CD4-positive, alpha-beta T cell treated with Interleukin-17A for 4 hours (primary cell): ENCODE measurements at regions not wholly inside any gene's neighbourhood (a gene's known extent, or its start where the extent isn't known, plus 50 kb on each side); places are given as distances from the start of the nearest gene placed in this dataset.
"Not testable (repeated sequence)": the region's sequence is repeated elsewhere in the genome, so short reads cannot be mapped to it uniquely, and the experiment has no call there.

Experiments
- DNase-seq: peaks from one replicate; pipeline ENCODE4 v3.0.0-alpha.2; 2020; ENCODE audit warnings: mixed read lengths

GRCh38 chr15:69774711-69775110 is 322.1 kb downstream of the RPLP1 start:
- not testable (repeated sequence) for DNase-seq

- no peak for DNase-seq
These were observed 320.4 kb downstream of the TLE3 start for GRCh38 chr15:69777356-69777755.

DNA sequence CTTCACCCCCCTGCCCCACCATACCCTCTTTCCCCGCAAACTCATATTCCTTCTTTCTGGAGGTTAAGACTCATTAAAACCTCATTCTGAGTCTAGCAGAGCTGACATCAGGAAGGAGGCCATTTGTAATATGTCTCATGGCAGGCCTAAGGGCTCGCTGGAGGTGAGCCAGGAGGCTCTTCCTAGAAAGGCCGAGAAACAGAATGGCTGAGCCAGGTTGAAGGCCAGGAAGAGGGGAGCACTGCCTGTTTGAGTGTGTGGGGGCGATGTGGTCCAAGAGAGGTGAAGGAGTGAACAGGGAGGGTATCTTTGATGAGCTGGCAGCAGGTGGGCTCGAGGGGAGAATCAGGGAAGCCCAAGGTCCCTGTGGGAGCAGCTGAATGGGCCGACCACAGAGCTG is 317.3 kb downstream of the TLE3 start:
- no peak for DNase-seq

DNA sequence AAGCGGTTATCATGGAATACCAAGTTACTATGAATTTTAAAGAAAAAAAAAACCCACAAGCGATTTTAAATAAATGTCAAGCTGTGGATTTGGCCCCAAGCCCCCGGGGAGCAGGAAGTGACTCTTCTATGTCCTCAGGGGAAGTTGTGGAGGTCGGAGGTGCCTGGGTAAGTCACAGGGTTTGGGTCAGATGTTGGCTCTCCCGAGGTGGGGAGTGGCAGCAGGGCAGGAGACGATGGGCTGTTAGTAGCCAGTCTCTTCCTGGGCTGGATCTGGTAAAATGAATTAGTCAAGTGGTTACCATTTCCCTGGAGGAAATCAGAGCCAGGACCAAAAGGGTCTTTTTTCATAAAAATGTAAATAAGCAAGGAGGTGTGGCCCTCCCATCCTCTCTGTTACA is 316.7 kb downstream of the TLE3 start:
- no peak for DNase-seq

DNA sequence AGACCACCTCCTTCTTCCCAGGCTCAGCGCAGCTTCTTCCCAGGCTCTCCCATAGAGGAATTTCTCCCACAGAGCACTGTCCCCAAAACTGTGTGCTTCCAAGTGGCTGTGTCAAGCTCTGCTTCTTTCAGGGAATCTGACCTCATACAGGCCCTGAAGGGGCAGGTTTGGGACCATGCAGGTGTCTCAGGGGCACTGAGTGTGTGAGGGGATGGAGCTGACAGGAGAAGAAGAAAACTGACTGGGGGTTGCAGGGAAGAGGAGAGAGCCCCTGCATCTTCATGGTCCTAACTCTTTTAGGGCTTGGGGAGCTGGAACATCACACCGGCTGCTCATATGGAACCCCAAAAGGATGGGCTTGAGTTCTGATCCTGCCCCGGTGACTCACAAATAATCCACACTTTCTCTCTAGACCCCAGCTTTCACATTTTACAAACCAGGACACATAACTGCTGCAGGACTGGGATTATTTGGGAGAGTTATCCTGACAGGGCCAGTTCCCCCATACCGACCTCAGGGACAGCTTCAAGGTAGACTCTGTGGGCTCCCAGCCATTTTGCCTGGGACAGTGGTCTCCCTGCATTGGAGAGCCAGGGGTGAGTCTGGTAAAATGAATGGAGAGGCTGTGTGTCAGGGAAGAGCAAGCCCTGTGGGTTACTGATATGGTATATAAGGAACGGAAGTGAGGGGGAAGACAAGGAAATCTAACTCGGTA is 316.1 kb downstream of the TLE3 start:
- no peak for DNase-seq

DNA sequence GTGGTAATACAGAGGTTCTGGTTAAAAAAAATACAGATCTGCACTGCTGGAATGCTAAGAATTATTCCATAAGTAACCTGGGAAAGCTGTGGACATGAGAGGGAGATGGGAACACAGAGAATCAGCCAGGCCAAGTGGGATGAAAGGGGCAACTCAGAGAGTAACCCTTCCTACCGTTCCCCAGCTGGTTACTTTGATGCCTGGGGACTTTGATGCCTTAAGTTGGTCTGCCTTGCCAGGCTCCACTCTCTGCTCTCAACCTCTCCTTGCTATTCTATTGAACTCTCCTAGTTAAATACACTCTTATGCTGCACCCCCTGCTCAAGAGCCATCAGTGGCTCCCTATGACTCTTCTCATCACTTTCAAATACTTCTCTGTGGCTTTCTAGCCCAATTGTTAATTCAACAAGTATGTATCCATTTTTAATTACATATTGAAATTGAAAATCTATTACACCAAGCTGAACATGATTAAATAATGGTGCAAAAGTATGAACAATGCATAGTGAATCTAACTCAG is 315.5 kb downstream of the TLE3 start:
- DNase-seq: no peak

- peak; percentile 65 for DNase-seq
These were observed 314.9 kb downstream of the TLE3 start for GRCh38 chr15:69782809-69783208.

- no peak for DNase-seq
These were observed 314.5 kb downstream of the TLE3 start for GRCh38 chr15:69783211-69783610.

DNA sequence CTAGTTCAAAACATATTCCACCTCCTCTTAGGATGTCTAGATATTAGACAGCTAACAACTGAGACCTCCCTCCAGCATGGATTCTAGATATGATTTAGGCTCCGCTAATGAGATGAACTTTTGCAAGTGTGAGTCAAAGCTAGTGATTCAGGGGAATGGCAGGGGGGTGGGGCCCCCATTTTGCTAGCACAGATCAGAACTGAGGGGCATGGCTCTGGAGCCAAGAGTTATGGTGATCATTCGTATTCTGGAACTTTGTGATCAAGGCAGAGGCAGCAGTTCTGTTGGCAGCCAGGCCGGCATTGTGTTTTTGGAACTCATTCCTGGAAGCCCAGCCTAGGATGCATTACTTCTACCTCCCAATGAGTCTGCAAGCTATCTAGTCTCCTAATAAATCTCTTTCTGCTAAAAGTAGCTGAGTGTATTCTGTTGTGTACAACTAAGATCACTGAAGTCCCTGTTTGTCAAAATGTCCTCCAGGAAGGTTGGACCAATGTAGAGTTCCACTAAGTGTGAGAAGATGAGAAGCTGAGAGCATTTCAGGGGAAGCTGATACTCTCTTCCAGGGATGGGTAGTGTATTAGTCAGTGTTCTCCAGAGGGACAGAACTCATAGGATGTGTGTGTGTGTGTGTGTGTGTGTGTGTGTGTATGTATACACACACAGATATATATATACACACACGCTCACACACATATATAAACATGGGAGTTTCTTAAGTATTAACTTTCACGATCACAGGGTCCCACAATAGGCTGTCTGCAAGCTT is 312.7 kb downstream of the TLE3 start:
- DNase-seq: no peak

GRCh38 chr15:69786136-69786701 is 311.5 kb downstream of the TLE3 start:
- DNase-seq: no peak

DNA sequence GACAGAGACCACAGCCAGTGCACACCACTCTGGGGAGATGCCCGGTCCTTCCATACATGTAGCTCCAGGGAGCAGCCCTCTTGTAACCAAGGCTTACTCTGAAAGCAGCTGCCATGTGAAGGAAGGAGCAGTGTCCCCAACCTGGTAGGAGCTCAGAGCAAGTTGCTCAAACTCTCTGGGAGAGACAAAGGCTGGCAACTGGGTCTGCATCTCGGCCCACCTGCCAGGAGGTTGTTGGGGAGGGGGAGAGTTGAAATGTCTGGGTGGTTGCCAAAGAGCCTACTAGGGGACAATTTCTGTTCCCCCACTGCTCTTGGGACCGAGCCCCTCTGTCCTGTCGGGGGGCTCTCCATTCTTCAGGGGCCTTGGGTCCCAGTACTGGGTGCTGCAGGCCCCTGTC is 309.9 kb downstream of the TLE3 start:
- no peak for DNase-seq

DNA sequence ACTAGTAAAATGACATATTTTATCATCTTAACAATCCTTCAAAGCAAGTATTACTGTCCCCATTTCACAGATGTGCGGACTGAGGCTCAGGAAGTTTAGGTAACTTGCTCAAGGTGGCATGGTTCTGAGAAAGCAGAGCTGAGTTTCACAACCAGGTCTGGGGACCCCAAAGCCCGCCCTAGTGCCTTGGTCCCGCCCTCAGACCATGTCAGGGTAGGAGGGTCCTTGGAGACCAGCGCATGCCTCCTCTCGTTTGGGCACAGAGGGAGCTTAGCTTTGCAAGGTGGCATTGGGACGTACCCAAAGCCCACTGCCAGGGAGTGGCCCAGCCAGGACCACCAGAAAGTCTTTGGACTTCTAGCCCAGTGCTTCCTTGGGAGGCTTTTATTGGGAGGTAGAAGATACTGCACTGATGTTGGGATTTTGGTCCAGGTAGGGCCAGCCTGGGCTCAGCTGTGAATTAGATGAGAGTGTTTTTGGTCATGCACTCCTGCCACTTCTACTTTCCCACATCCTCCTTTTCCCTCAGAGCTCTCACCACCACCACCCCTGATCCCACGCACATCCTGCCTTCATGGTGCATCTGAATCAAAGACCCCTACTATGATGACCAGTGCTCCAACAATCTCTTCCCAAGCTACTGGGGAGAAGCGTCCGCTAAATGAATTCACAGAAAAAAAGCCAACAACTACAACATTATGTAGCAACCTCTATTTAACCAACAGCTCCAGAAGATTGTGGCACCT is 307.9 kb downstream of the TLE3 start:
- no peak for DNase-seq

GRCh38 chr15:69790632-69791031 is 307.1 kb downstream of the TLE3 start:
- no peak for DNase-seq

DNA sequence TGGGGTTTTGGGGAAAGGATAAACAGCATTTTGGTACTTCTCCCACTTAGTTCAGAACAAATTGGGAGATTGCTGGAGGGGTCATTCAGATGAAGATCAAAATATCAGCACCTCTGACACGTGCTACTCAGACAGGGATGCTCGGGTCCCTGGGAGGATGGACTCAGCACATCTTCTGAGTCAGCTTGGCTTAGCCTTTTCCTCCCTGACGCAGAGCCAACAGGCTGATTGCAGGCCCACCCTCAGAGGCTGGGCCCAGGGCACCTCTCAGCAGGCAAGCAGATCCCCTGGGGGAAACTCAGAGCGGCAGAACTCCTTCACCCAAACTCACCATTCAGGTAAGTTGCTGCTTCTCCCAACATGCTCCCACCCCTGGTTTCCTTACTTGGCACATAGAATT is 304.9 kb downstream of the TLE3 start:
- no peak for DNase-seq

GRCh38 chr15:69793431-69793780 is 304.3 kb downstream of the TLE3 start:
- no peak for DNase-seq

DNA sequence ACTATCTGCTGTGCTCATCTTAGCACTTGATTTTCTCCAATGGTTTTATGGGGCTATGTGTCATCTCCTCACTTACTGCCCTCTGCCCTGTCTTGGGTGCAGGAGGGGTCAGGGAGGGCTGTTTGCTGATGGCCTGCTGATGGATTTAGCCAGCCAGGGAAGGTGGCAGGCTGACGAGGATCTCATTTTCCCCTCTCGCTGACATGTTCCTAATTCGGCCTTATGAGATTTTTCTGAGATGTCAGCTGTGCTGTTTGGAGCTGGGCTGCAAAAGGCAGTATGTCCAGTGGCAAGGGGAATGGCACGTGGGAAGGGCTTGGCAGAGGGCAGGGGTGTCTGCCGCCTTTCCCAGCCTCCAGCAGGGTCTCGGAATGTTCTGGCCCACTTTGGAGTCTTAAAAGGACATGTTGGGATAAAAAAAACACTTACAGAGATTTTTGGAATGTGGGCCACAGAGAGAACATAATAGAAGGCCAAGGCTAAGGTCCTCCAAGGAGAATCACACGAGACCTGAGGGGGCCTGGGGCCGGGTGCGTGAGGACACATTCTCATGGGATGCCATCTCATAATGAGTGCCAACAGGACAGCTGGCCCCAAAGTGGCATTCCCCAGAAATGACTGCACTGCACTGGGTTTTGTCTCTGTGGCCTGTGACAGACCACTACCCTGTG is 303.8 kb downstream of the TLE3 start:
- no peak for DNase-seq

- no peak for DNase-seq
These were observed 302.9 kb downstream of the TLE3 start for GRCh38 chr15:69794645-69795469.

- DNase-seq: no peak
These were observed 302.1 kb downstream of the TLE3 start for GRCh38 chr15:69795601-69796000.

DNA sequence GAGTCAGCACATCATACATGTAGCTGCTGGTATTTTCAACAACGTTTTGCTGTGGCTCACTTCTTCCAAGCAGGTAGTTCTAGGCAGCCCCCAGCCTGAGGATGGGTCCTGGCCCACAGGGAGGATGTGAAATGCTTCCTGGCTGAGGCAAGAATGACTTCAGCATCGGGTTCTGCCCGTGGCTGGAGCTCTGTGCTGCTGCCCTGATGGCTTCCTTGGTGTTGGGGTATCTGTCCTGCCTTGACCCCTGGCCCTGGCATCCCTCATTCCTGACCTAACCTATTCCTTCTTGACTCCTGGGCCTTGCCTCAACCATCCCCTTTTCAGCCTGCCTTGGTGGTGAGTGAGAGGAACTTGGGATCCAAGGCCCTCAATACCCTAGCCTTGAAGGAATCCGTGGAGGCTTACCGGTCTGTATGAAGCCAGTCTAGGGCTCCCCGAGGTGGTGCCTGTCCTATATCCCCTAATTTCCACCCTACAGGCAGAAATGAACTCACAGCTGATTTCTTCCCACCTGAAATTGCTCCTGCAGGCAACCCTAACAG is 300.6 kb downstream of the TLE3 start:
- DNase-seq: no peak

DNA sequence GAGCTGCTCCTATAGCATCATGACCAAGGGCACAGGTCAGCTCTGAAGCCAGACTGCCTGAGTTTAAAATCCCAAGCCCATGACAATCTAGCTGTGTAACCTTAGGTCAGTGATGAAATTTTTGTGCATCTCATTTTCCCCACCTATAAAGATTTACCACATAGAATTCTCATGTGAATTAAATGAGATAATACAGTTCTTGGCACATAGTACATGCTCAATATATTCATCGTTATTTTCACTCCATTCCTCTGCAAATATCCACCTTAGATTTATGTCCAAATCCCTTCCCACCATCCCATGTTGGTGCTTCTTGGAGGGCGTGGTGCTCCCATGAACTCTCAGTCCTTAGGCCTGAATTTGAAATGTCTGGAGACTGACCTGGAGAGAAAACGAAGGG is 300.1 kb downstream of the TLE3 start:
- no peak for DNase-seq

- no peak for DNase-seq
These were observed 299.1 kb downstream of the TLE3 start for GRCh38 chr15:69798481-69799250.
